IgD-negative memory B cell (primary cell): ENCODE measurements at regions not wholly inside any gene's neighbourhood (a gene's known extent, or its start where the extent isn't known, plus 50 kb on each side); places are given as distances from the start of the nearest gene placed in this dataset.
"Not testable (repeated sequence)": the region's sequence is repeated elsewhere in the genome, so short reads cannot be mapped to it uniquely, and the experiment has no call there.

Experiments
- H3K27ac Mint-ChIP-seq, 3 donors: one replicate each; pipeline ENCODE4 v1.8.0; 2020 to 2022; ENCODE audit warnings: mild to moderate bottlenecking in 3 of 3, mixed read lengths in 3 of 3, moderate library complexity in 1 of 3
- H3K27me3 Mint-ChIP-seq: one replicate; pipeline ENCODE4 v1.8.0; 2021; ENCODE audit warnings: mixed read lengths
- H3K36me3 Mint-ChIP-seq: one replicate; pipeline ENCODE4 v1.8.0; 2020; ENCODE audit warnings: mild to moderate bottlenecking, mixed read lengths
- H3K4me1 Mint-ChIP-seq, 3 donors: one replicate each; pipeline ENCODE4 v1.8.0; 2020 to 2022; ENCODE audit warnings: mixed read lengths in 3 of 3, mild to moderate bottlenecking in 1 of 3
- H3K4me3 Mint-ChIP-seq, 4 donors: one replicate each; pipeline ENCODE4 v1.8.0; 2020 to 2022; ENCODE audit warnings: mild to moderate bottlenecking in 4 of 4, mixed read lengths in 4 of 4, moderate library complexity in 3 of 4
- H3K9me3 Mint-ChIP-seq, 3 donors: one replicate each; pipeline ENCODE4 v1.8.0; 2020 to 2021; ENCODE audit warnings: mixed read lengths in 3 of 3, mild to moderate bottlenecking in 1 of 3

- Mint-ChIP-seq H3K36me3 (peaks cover 5% of the 10 kb centered on the region), H3K4me1 (peaks cover 32 to 51% (median 48%) of the 10 kb centered on the region in 3 donors), H3K4me3 (peak overlapping the region; percentile 1 to 90 (median 59)), H3K27me3 (no peaks in the 10 kb centered on the region), H3K9me3 (peaks cover 0 to under 1% (median 0%) of the 10 kb centered on the region in 3 donors), H3K27ac (peak overlapping the region; percentile 0 to 89 (median 46))
Measured at GRCh38 chr6:144654506-144654905, 369.4 kb downstream of the UTRN start.

DNA sequence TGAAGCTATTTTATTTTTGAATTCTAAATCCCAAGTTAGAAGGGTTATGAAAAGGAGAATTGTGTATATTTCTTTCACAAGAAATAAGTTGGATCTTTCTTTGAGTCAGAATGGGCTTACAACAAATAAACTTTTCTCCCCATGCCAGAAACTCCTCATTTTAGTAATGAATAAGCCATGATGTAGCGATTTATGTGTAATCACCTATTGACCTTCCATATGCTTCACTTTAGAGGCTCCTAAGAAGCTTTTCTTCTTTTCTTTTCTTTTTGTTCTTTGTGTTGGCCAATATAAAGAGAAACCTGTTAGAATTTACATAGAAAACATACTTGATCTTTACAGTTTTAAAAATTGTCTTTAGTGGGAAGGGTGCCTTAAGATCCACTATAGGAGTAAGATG, 370.2 kb downstream of the UTRN start:
- H3K4me3 Mint-ChIP-seq, result peak overlapping the region in 2 of 4 donors; percentile 16 to 74
- H3K27me3 Mint-ChIP-seq, result no peaks in the 10 kb centered on the region
- peaks cover 1% of the 10 kb centered on the region for H3K36me3 Mint-ChIP-seq
- peak overlapping the region in 2 of 3 donors; percentile 64 to 83 for H3K27ac Mint-ChIP-seq
- no peaks in the 10 kb centered on the region for H3K9me3 Mint-ChIP-seq
- H3K4me1 Mint-ChIP-seq, result peaks cover 32 to 54% (median 51%) of the 10 kb centered on the region in 3 donors

GRCh38 chr6:144657691-144658090, 372.6 kb downstream of the UTRN start:
- H3K27me3 Mint-ChIP-seq, result no peaks in the 10 kb centered on the region
- H3K4me1 Mint-ChIP-seq, result peaks cover 28 to 55% (median 46%) of the 10 kb centered on the region in 3 donors
- peak overlapping the region in 1 of 4 donors; percentile 32 for H3K4me3 Mint-ChIP-seq
- peak overlapping the region in 1 of 3 donors; percentile 52 for H3K27ac Mint-ChIP-seq
- no peaks in the 10 kb centered on the region for H3K9me3 Mint-ChIP-seq
- peaks cover 3% of the 10 kb centered on the region for H3K36me3 Mint-ChIP-seq

- Mint-ChIP-seq H3K4me3 (peak overlapping the region in 2 of 4 donors; percentile 37 to 61), H3K27me3 (no peaks in the 10 kb centered on the region), H3K36me3 (peaks cover 3% of the 10 kb centered on the region), H3K27ac (peak overlapping the region in 2 of 3 donors; percentile 74 to 80), H3K9me3 (no peaks in the 10 kb centered on the region), H3K4me1 (peaks cover 28 to 48% (median 44%) of the 10 kb centered on the region in 3 donors)
Measured at GRCh38 chr6:144659202-144660182, 374.4 kb downstream of the UTRN start.

DNA sequence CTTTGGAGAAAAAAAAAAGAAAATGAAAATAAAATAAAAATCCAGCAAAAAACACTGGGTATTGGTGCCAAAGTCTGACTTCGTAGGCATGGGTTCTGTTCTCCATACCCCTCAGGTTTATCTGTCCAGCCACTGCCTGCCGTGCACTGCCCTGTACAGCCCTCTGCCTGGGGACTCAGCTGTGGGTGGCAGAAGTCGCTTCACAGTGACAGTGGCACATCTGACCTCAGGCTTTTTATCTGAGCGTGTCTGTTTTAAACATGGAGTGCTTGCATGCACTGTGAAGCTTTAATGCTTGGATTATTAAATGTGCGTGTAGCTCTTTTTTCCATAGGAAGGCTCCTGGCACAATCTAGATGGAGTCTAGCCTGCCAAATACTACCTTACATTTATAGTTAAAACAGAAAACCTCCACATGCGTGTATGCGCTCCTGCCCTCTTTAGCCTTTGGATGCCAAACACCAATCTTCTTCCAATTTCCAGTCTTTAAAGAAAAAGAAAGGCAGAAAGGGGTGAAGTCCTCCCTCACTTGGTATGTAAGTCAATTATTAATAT, 375.5 kb downstream of the UTRN start:
- peaks cover 4% of the 10 kb centered on the region for H3K36me3 Mint-ChIP-seq
- H3K27ac Mint-ChIP-seq, result peak overlapping the region in 1 of 3 donors; percentile 23
- no peaks in the 10 kb centered on the region for H3K27me3 Mint-ChIP-seq
- H3K9me3 Mint-ChIP-seq, result no peaks in the 10 kb centered on the region
- no peak overlapping the region for H3K4me3 Mint-ChIP-seq
- H3K4me1 Mint-ChIP-seq, result peaks cover 26 to 46% (median 38%) of the 10 kb centered on the region in 3 donors

DNA sequence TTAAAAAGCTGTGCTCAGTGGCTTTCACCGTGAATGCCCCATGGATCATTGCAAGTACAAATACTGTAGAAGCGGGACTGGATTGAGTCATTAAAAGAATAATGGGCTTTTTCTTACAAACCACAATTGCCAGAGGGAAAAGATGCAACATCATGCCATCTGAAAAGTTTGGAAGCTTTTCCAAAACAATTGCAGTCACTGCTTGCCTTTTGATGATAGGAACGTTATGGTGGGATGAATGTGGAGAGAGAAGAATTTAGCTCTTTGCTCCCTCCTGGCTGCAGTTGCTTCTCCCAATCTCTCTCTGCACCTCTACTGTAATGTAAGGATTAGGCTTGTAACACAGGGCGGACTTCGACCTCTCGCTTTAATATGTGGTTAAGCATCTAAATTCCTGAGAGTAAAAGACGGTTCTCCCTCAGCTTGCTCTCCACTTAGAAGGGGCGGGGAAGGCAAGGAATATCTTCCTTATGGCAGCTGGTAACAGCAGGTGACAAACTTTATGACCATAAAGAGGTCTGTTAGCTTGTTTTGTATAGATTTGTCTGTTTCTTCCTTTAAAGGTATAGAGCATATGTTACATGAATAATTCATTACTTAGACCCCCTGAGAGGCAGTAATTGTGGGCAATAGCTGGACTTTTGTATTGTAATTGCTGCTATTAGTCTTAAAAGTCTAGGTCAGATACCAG, 376.1 kb downstream of the UTRN start:
- no peak overlapping the region for H3K4me3 Mint-ChIP-seq
- H3K4me1 Mint-ChIP-seq, result peaks cover 23 to 47% (median 40%) of the 10 kb centered on the region in 3 donors
- H3K36me3 Mint-ChIP-seq, result peaks cover 6% of the 10 kb centered on the region
- H3K27me3 Mint-ChIP-seq, result no peaks in the 10 kb centered on the region
- H3K27ac Mint-ChIP-seq, result peak overlapping the region in 1 of 3 donors; percentile 23
- no peaks in the 10 kb centered on the region for H3K9me3 Mint-ChIP-seq

DNA sequence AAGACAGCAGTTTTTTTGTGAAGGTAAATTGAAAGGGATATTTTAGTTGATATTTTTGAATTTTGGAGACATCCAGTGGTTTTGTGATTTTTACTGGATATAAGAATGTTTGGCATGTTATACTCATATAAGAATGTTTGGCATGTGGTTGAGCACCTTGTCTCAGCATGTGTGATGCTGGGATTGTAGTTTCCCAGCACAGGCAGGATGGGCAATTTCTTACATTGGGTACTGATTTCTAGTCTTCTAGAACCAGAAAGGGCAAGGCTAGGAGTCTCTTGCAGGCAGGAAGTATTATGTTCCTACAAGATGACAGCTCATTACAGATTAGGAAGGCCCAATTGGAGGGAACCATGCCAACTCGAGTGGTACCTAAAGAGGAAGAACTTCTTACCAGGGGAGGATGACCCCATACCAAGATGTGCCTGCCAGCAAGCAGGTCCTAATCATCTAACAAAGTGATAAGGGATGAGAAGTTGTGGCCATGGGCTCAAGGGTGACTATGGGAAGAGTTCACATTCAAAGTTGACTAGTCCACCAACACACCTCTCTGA, 377.8 kb downstream of the UTRN start:
- no peaks in the 10 kb centered on the region for H3K9me3 Mint-ChIP-seq
- H3K27ac Mint-ChIP-seq, result no peak overlapping the region
- H3K36me3 Mint-ChIP-seq, result peaks cover 6% of the 10 kb centered on the region
- H3K27me3 Mint-ChIP-seq, result no peaks in the 10 kb centered on the region
- peak overlapping the region in 1 of 4 donors; percentile 65 for H3K4me3 Mint-ChIP-seq
- H3K4me1 Mint-ChIP-seq, result peaks cover 31 to 58% (median 49%) of the 10 kb centered on the region in 3 donors

DNA sequence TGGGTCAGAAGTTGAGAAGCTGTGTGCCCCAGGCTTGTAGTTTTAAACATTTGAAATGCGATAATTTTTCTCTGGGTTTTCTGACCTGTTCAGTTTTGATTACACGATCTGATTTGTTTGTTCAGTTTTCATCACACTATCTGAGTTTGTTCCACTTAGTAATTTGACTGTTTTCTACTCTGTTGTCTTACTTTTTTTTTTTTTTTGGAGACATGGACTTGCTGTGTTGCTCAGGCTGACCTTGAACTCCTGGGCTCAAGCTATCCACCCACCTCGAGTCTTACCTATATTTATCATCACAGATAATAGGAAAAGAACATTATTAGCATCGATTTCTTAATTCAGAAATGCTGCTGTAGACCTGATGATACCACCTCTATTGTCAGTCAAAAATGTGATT, 379.1 kb downstream of the UTRN start:
- H3K4me3 Mint-ChIP-seq, result no peak overlapping the region
- peaks cover 25 to 51% (median 40%) of the 10 kb centered on the region in 3 donors for H3K4me1 Mint-ChIP-seq
- peaks cover 5% of the 10 kb centered on the region for H3K36me3 Mint-ChIP-seq
- no peaks in the 10 kb centered on the region for H3K9me3 Mint-ChIP-seq
- no peaks in the 10 kb centered on the region for H3K27me3 Mint-ChIP-seq
- peak overlapping the region in 1 of 3 donors; percentile 74 for H3K27ac Mint-ChIP-seq

GRCh38 chr6:144664947-144665346, 379.8 kb downstream of the UTRN start:
- peaks cover 30 to 46% (median 35%) of the 10 kb centered on the region in 3 donors for H3K4me1 Mint-ChIP-seq
- H3K36me3 Mint-ChIP-seq, result peaks cover 5% of the 10 kb centered on the region
- no peak overlapping the region for H3K4me3 Mint-ChIP-seq
- no peak overlapping the region for H3K27ac Mint-ChIP-seq
- peaks cover 0 to 3% (median 0%) of the 10 kb centered on the region in 3 donors for H3K9me3 Mint-ChIP-seq
- H3K27me3 Mint-ChIP-seq, result no peaks in the 10 kb centered on the region

DNA sequence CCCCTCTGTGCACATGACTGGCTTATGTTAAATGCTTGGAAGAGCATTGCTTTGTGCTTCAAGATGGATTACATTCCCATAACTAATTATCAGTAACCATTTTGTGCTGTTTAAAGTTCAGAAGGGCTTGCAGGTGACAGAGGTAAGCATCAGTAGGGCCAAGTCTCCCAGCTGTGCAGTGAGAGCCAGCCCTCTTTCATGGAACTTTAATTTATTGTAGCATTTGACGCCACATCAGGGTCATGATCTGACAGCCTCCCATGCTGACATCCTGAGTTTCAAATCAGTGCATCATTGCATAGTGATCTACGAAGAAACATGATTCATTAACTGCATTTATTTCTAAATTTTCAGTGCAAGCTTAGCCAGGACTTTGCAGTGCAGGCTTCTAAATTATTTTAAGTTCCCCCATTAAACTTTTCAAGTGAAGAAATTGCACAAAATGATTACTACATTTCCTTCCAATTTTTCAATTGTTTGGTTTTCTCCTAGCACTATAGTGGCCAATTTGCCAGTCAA, 380.9 kb downstream of the UTRN start:
- Mint-ChIP-seq H3K9me3 (peaks cover 0 to 12% (median 7%) of the 10 kb centered on the region in 3 donors), H3K27ac (no peak overlapping the region), H3K27me3 (no peaks in the 10 kb centered on the region), H3K4me1 (peaks cover 33 to 49% (median 36%) of the 10 kb centered on the region in 3 donors), H3K4me3 (no peak overlapping the region), H3K36me3 (peaks cover 10% of the 10 kb centered on the region)

- Mint-ChIP-seq H3K4me1 (peaks cover 33 to 47% (median 42%) of the 10 kb centered on the region in 3 donors), H3K27ac (peak overlapping the region in 2 of 3 donors; percentile 8 to 95)
Measured at GRCh38 chr6:144666781-144667180, 381.6 kb downstream of the UTRN start.

GRCh38 chr6:144667532-144668503, 382.7 kb downstream of the UTRN start:
- peaks cover 3 to 27% (median 15%) of the 10 kb centered on the region in 3 donors for H3K9me3 Mint-ChIP-seq
- H3K36me3 Mint-ChIP-seq, result peaks cover 13% of the 10 kb centered on the region
- H3K27ac Mint-ChIP-seq, result peak overlapping the region in 2 of 3 donors; percentile 8 to 95
- no peaks in the 10 kb centered on the region for H3K27me3 Mint-ChIP-seq
- H3K4me1 Mint-ChIP-seq, result peaks cover 39 to 48% (median 44%) of the 10 kb centered on the region in 3 donors
- peak overlapping the region in 2 of 4 donors; percentile 35 to 76 for H3K4me3 Mint-ChIP-seq

More at GRCh38 chr6:144666781-144667180, 381.6 kb downstream of the UTRN start:
- Mint-ChIP-seq H3K36me3 (peaks cover 12% of the 10 kb centered on the region), H3K4me3 (peak overlapping the region in 1 of 4 donors; percentile 76), H3K9me3 (peaks cover 3 to 18% (median 9%) of the 10 kb centered on the region in 3 donors), H3K27me3 (no peaks in the 10 kb centered on the region)

DNA sequence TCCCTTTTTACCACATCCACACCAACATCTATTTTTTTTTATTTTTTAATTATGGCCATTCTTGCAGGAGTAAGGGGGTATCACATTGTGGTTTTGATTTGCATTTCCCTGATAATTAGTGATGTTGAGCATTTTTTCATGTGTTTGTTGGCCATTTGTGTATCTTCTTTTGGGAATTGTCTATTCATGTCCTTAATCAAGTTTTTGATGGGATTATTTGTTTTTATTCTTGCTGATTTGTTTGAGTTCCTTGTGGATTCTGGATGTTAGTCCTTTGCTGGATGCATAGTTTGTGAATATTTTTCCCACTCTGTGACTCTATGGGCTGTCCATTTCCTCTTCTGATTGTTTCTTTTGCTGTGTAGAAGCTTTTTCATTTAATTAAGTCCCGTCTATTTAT, 385.1 kb downstream of the UTRN start:
- H3K4me1 Mint-ChIP-seq, result peaks cover 34 to 41% (median 39%) of the 10 kb centered on the region in 3 donors
- peaks cover 3 to 40% (median 17%) of the 10 kb centered on the region in 3 donors for H3K9me3 Mint-ChIP-seq
- H3K27ac Mint-ChIP-seq, H3K4me3 Mint-ChIP-seq, H3K27me3 Mint-ChIP-seq: not testable (repeated sequence)
- H3K36me3 Mint-ChIP-seq, result peaks cover 20% of the 10 kb centered on the region
